ENCODE measurements at regions not wholly inside any gene's neighbourhood (a gene's known extent, or its start where the extent isn't known, plus 50 kb on each side); places are given as distances from the start of the nearest gene placed in this dataset.
"Not testable (repeated sequence)": the region's sequence is repeated elsewhere in the genome, so short reads cannot be mapped to it uniquely, and the experiment has no call there.

GRCh38 chr5:142399891-142400290, 75.1 kb upstream of the SPRY4 start:
- ATAC-seq (ENCODE audit: low read depth in 2 of 2): no peak
- H3K4me3 Mint-ChIP-seq: peak overlapping the region in 2 of 8 donors; percentile 14 to 80
- peaks cover 4 to 21% (median 11%) of the 10 kb centered on the region in 3 donors for H3K27me3 Mint-ChIP-seq
- DNase-seq: no peak
- H3K36me3 Mint-ChIP-seq: peaks cover 15 to 23% of the 10 kb centered on the region in 2 donors
- H3K27ac Mint-ChIP-seq: peak overlapping the region in 1 of 6 donors; percentile 23
- peaks cover 15 to 28% (median 21%) of the 10 kb centered on the region in 7 donors for H3K9me3 Mint-ChIP-seq
- H3K4me1 Mint-ChIP-seq: peaks cover 25 to 42% (median 37%) of the 10 kb centered on the region in 3 donors

- Mint-ChIP-seq H3K9me3 (peaks cover 15 to 28% (median 21%) of the 10 kb centered on the region in 7 donors), H3K36me3 (peaks cover 15 to 23% of the 10 kb centered on the region in 2 donors), H3K4me3 (no peak overlapping the region), H3K27ac (no peak overlapping the region), H3K27me3 (peaks cover 0 to 21% (median 11%) of the 10 kb centered on the region in 3 donors), H3K4me1 (peaks cover 21 to 36% (median 28%) of the 10 kb centered on the region in 3 donors)
- DNase-seq (no peak), ATAC-seq (ENCODE audit: low read depth in 2 of 2) (no peak)
These were observed 73.9 kb upstream of the SPRY4 start for GRCh38 chr5:142398730-142399055.

- H3K27me3 Mint-ChIP-seq: peaks cover 0 to 21% (median 11%) of the 10 kb centered on the region in 3 donors
- H3K9me3 Mint-ChIP-seq: peaks cover 15 to 28% (median 21%) of the 10 kb centered on the region in 7 donors
- H3K36me3 Mint-ChIP-seq: peaks cover 15 to 23% of the 10 kb centered on the region in 2 donors
- H3K27ac Mint-ChIP-seq: peak overlapping the region in 1 of 6 donors; percentile 34
- not testable (repeated sequence) for H3K4me3 Mint-ChIP-seq; DNase-seq; ATAC-seq (ENCODE audit: low read depth in 2 of 2)
- H3K4me1 Mint-ChIP-seq: peaks cover 19 to 32% (median 24%) of the 10 kb centered on the region in 3 donors
These were observed 73.3 kb upstream of the SPRY4 start for GRCh38 chr5:142398011-142398729.

- Mint-ChIP-seq H3K36me3 (peaks cover 15 to 23% of the 10 kb centered on the region in 2 donors), H3K4me3 (no peak overlapping the region), H3K27me3 (peaks cover 0 to 23% (median 13%) of the 10 kb centered on the region in 3 donors), H3K9me3 (peaks cover 15 to 28% (median 21%) of the 10 kb centered on the region in 7 donors), H3K4me1 (peaks cover 14 to 25% (median 20%) of the 10 kb centered on the region in 3 donors), H3K27ac (no peak overlapping the region)
- DNase-seq (no peak), ATAC-seq (ENCODE audit: low read depth in 2 of 2) (no peak)
These were observed 72.4 kb upstream of the SPRY4 start for GRCh38 chr5:142397178-142397577.

GRCh38 chr5:142396436-142397038, 71.7 kb upstream of the SPRY4 start:
- Mint-ChIP-seq H3K4me3 (no peak overlapping the region), H3K27me3 (peaks cover 1 to 30% (median 18%) of the 10 kb centered on the region in 3 donors), H3K4me1 (peaks cover 14 to 25% (median 20%) of the 10 kb centered on the region in 3 donors), H3K9me3 (peaks cover 15 to 28% (median 24%) of the 10 kb centered on the region in 7 donors), H3K27ac (no peak overlapping the region), H3K36me3 (peaks cover 15 to 23% of the 10 kb centered on the region in 2 donors)
- DNase-seq: no peak
- ATAC-seq (ENCODE audit: low read depth in 2 of 2): no peak

- Mint-ChIP-seq H3K36me3 (peaks cover 15 to 23% of the 10 kb centered on the region in 2 donors), H3K9me3 (peaks cover 15 to 28% (median 24%) of the 10 kb centered on the region in 7 donors)
These were observed 70.5 kb upstream of the SPRY4 start for GRCh38 chr5:142395334-142395733.

GRCh38 chr5:142391058-142391845, 66.4 kb upstream of the SPRY4 start:
- ATAC-seq (ENCODE audit: low read depth in 2 of 2): no peak
- Mint-ChIP-seq H3K36me3 (peaks cover 9 to 11% of the 10 kb centered on the region in 2 donors), H3K27me3 (peaks cover 34 to 63% (median 51%) of the 10 kb centered on the region in 3 donors)

More at GRCh38 chr5:142395334-142395733, 70.5 kb upstream of the SPRY4 start:
- Mint-ChIP-seq H3K27me3 (peaks cover 13 to 42% (median 30%) of the 10 kb centered on the region in 3 donors), H3K4me3 (no peak overlapping the region), H3K4me1 (peaks cover 12 to 18% (median 14%) of the 10 kb centered on the region in 3 donors), H3K27ac (no peak overlapping the region)
- ATAC-seq (ENCODE audit: low read depth in 2 of 2) (no peak), DNase-seq (no peak)

GRCh38 chr5:142390334-142390733, 65.5 kb upstream of the SPRY4 start:
- Mint-ChIP-seq H3K27ac (peak overlapping the region in 1 of 6 donors; percentile 13), H3K27me3 (peaks cover 34 to 53% (median 48%) of the 10 kb centered on the region in 3 donors), H3K9me3 (peaks cover 2 to 6% (median 4%) of the 10 kb centered on the region in 7 donors), H3K4me1 (peaks cover 21 to 37% (median 27%) of the 10 kb centered on the region in 3 donors), H3K4me3 (no peak overlapping the region), H3K36me3 (peaks cover 0 to 2% of the 10 kb centered on the region in 2 donors)
- DNase-seq: no peak
- no peak for ATAC-seq (ENCODE audit: low read depth in 2 of 2)

More at GRCh38 chr5:142391058-142391845, 66.4 kb upstream of the SPRY4 start:
- peaks cover 21 to 35% (median 25%) of the 10 kb centered on the region in 3 donors for H3K4me1 Mint-ChIP-seq
- no peak for DNase-seq
- H3K4me3 Mint-ChIP-seq: no peak overlapping the region
- no peak overlapping the region for H3K27ac Mint-ChIP-seq
- peaks cover 9 to 15% (median 13%) of the 10 kb centered on the region in 7 donors for H3K9me3 Mint-ChIP-seq

GRCh38 chr5:142388696-142389095, 63.9 kb upstream of the SPRY4 start:
- Mint-ChIP-seq H3K4me3 (no peak overlapping the region), H3K4me1 (peaks cover 21 to 37% (median 27%) of the 10 kb centered on the region in 3 donors), H3K36me3 (no peaks in the 10 kb centered on the region), H3K9me3 (peaks cover 0 to 4% (median 0%) of the 10 kb centered on the region in 7 donors), H3K27ac (peak overlapping the region in 1 of 6 donors; percentile 5), H3K27me3 (peaks cover 34 to 52% (median 49%) of the 10 kb centered on the region in 3 donors)
- no peak for DNase-seq
- ATAC-seq (ENCODE audit: low read depth in 2 of 2): no peak

GRCh38 chr5:142387024-142387682, 62.3 kb upstream of the SPRY4 start:
- peak overlapping the region in 1 of 6 donors; percentile 65 for H3K27ac Mint-ChIP-seq
- no peak for DNase-seq
- peaks cover 21 to 35% (median 25%) of the 10 kb centered on the region in 3 donors for H3K4me1 Mint-ChIP-seq
- H3K4me3 Mint-ChIP-seq: no peak overlapping the region
- no peak for ATAC-seq (ENCODE audit: low read depth in 2 of 2)
- peaks cover 34 to 49% (median 47%) of the 10 kb centered on the region in 3 donors for H3K27me3 Mint-ChIP-seq
- no peaks in the 10 kb centered on the region for H3K36me3 Mint-ChIP-seq
- H3K9me3 Mint-ChIP-seq: peaks cover 0 to 3% (median 0%) of the 10 kb centered on the region in 7 donors

- no peaks in the 10 kb centered on the region for H3K36me3 Mint-ChIP-seq
- H3K27ac Mint-ChIP-seq: peak overlapping the region in 1 of 6 donors; percentile 65
- no peak for ATAC-seq (ENCODE audit: low read depth in 2 of 2)
- peaks cover 17 to 31% (median 18%) of the 10 kb centered on the region in 3 donors for H3K4me1 Mint-ChIP-seq
- H3K27me3 Mint-ChIP-seq: peaks cover 31 to 41% (median 41%) of the 10 kb centered on the region in 3 donors
- no peak for DNase-seq
- no peak overlapping the region for H3K4me3 Mint-ChIP-seq
- peaks cover 0 to 2% (median 0%) of the 10 kb centered on the region in 7 donors for H3K9me3 Mint-ChIP-seq
These were observed 61.6 kb upstream of the SPRY4 start for GRCh38 chr5:142386137-142387023.

GRCh38 chr5:142385194-142385593, 60.4 kb upstream of the SPRY4 start:
- Mint-ChIP-seq H3K27me3 (peaks cover 21 to 30% (median 29%) of the 10 kb centered on the region in 3 donors), H3K4me3 (no peak overlapping the region), H3K27ac (no peak overlapping the region), H3K9me3 (peaks cover 0 to 2% (median 0%) of the 10 kb centered on the region in 7 donors), H3K36me3 (no peaks in the 10 kb centered on the region), H3K4me1 (peaks cover 12 to 26% (median 14%) of the 10 kb centered on the region in 3 donors)
- no peak for ATAC-seq (ENCODE audit: low read depth in 2 of 2)
- DNase-seq: no peak

Measured in naive B cell (primary cell).